GM18520 (cell line): ENCODE measurements at regions not wholly inside any gene's neighbourhood (a gene's known extent, or its start where the extent isn't known, plus 50 kb on each side); places are given as distances from the start of the nearest gene placed in this dataset.

Experiments
- ATAC-seq: cut with Tn5 transposase; IDR thresholded peaks from one replicate; pipeline ENCODE4 v1.9.1; 2021; ENCODE audit not compliant: unreplicated experiment

DNA sequence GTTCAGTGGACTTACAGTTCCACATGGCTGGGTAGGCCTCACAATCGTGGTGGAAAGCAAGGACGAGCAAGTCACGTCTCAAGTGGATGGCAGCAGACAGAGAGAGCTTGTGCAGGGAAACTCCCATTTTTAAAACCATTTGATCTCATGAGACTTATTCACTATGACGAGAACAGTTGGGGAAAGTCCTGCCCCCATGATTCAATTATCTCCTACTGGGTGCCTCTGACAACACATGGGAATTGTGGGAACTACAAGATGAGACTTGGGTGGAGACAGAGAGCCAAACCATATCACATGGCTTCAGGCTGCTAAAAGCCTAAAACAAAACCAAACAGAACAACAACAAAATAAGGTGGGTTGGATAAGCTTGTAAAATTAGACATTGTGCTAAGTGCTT lies 194.4 kb upstream of the CPEB2 start:
- no peak for ATAC-seq

- no peak for ATAC-seq
Observed at GRCh38 chr4:14809203-14809602, 193.1 kb upstream of the CPEB2 start.

DNA sequence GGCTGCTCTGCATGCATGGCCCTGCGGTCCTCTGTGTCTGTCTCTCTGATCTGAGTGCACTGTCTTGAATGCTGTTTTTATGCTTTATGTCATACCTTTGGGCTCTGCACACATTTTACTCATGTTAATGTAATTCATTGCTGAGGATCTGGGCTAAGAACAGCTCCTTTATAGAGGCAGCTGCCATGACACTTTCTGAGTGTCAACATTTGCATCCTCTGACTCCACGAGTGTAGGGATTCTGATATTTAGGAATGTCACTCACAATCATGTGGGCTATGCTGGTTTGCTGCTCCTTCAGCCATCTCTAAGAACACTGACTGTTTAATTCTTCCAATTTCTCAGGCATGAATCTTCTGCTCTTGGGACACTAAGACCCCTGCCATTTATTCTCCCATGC lies 192.2 kb upstream of the CPEB2 start:
- no peak for ATAC-seq

DNA sequence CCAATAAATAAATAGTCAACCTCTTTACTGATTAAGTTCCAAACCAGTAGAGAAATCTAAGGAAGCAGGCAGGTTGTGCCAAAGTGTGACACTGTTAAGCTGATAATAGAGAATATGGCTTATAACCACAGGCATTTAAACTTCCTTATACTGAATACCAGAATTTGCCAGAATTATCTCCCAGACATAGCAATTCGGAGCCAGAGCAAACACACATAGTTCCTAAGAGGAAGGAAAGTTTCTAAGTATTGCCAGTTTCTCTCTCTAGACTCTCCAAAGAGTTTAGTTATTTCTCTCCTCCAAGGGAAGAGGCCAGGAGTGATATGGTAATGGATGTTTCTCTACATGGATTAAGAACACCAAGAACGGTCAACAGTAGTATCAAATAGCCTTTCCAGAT lies 191.7 kb upstream of the CPEB2 start:
- ATAC-seq, result no peak

GRCh38 chr4:14812101-14812500 lies 190.2 kb upstream of the CPEB2 start:
- no peak for ATAC-seq

- no peak for ATAC-seq
Observed at GRCh38 chr4:14816623-14817261, 185.5 kb upstream of the CPEB2 start.

- ATAC-seq, result no peak
Observed at GRCh38 chr4:14824189-14824588, 178.1 kb upstream of the CPEB2 start.

DNA sequence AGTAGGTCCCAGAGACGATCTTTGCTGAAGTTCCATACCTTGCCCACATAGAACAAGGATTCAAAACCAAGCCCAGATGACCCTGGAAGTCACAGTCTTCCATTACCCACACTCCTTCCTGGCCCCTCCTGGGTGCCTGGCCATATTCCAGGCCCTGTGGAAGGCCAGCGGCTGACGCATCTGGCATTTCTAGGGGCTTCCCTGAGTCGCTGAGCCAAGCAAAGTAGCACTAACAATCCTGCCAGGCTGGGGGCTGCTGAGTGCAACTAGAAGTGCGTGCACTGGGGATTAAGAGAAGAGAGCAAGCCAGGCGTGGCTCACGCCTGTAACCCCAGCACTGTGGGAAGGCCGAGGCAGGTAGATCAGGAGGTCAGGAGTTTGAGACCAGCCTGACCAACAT lies 175.2 kb upstream of the CPEB2 start:
- ATAC-seq, result no peak

DNA sequence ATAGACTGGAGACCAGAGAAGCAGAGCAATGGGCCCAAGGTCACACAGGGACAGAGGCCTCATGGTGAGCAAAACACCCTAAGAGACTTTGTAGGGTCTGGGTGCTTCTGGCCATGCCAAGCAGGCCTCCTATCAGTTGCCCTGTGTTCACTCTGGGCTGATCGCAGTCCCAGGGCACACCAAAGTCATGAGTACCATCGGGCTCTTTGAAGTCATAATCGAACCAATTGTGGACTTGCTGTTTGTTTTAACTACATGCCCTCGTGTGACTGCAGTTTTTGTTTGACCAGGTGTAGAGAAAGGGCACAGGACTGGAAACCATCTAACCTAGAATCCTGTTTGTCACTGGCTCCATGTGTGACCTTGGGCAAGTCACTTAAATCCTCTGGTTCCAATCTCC lies 172.5 kb upstream of the CPEB2 start:
- no peak for ATAC-seq

- ATAC-seq, result no peak
Observed at GRCh38 chr4:14831416-14831815, 170.9 kb upstream of the CPEB2 start.

GRCh38 chr4:14833053-14833452 lies 169.2 kb upstream of the CPEB2 start:
- ATAC-seq, result no peak

- ATAC-seq, result no peak
Observed at GRCh38 chr4:14834382-14834781, 167.9 kb upstream of the CPEB2 start.

- no peak for ATAC-seq
Observed at GRCh38 chr4:14835288-14835687, 167.0 kb upstream of the CPEB2 start.

DNA sequence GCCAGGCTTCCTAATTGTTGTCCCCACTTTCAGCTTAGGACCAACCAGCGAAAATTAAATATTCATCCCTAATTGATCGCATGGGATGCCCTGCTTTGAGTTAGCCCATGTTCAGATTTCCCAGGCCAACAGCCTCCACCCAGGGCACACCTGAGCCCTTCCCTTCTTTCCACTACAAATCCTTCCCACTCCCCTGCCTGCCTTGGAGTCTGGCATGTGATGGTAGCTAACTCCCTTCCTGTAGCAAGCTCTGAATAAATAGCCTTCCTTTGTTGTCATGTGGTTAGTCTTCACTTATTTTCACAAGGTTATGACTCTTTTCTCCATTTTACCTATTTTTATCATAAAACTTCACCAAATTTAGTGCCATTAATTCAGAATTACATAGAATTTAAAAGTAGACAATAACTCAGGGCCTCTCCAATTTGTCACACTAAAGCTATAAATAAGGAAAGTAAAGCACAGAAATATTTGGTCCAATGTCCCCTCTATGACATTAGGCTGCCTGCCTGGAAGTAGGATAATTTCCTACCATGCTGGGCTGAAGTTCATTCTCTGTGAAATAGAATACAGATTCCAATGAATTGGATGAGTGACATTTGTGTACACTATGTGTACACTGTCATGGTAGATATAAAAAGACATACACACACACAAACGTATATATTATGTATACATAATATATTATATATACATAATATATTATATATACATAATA lies 166.4 kb upstream of the CPEB2 start:
- ATAC-seq, result no peak

GRCh38 chr4:14837860-14838259 lies 164.4 kb upstream of the CPEB2 start:
- no peak for ATAC-seq

- ATAC-seq, result no peak
Observed at GRCh38 chr4:14841801-14842768, 160.2 kb upstream of the CPEB2 start.

DNA sequence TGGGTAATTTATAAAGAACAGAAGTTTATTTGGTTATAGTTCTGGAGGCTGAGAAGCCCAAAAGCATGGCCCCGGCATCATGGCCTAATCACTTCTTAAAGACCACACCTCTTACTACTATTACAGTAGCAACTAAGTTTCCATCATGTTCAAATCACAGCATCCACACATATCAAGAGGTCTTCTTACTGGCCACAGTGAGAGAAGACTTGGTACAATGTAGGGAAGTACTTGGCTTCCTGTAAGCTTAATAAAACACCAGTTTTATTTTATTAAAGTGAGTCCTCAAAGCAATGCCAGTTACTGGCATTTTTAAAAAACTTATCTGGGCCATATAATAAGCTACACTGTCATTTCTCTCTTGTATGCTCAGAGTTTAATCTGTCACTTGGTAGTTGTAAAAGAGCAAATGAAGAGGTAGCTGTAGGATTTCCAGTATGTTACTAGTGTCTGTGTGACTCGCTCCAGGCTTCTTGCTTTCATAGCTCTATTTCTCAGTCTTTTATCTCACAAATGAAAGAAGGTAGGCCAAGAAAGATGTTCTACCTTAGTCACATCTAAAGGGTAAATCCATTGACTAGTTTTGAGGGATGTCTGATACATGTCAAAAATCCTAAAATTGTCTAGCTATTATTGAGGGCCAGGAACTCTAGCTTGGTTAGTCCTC lies 159.2 kb upstream of the CPEB2 start:
- no peak for ATAC-seq

- no peak for ATAC-seq
Observed at GRCh38 chr4:14844061-14844460, 158.2 kb upstream of the CPEB2 start.

GRCh38 chr4:14848229-14848628 lies 154.1 kb upstream of the CPEB2 start:
- ATAC-seq, result no peak

DNA sequence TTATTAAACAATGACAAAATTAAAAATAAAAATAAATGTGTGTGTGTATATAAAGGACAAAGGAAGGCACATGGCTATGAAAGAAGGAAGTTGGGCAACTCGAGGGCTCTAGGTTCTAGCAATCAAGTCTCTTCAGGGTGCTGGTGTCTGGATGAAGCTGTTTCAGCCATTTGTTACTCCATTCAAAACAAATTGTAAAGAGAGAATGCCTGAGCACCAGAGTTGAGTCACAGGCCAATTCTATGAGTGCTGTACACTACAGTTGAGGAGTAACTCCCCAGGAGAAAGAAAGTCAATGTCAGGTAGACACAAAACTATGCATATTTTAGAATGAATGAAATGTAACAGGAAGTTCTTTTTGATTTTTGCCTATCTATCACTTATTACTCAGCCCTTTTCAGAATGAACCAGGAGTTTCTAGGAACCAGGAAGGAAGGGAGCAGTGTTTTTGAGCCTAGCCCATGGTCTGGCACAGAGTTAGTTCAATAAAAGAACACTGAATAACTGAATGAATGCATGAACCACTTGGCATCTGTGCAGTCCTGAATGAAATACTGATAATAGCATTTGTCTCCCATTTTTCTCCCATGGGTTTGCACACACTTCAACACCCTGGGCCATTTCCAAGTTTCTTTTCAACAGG lies 151.7 kb upstream of the CPEB2 start:
- no peak for ATAC-seq
